Motor neuron (in vitro differentiated cells): ENCODE measurements at regions not wholly inside any gene's neighbourhood (a gene's known extent, or its start where the extent isn't known, plus 50 kb on each side); places are given as distances from the start of the nearest gene placed in this dataset.

Experiments used
- ATAC-seq, 8 experiments: fragments of 200-7000 bp; cut with Tn5 transposase; replicated peaks in 6 of 8; 2 replicates each; pipeline ENCODE4 v1.8.0; 2021; ENCODE audit warnings: mild to moderate bottlenecking in 8 of 8, moderate library complexity in 8 of 8
- H3K27ac ChIP-seq, 2 donors: fragments of 250-450 bp; sonication (Bioruptor Pico); 2 replicates each; pipeline ENCODE4 v1.9.0; 2021; ENCODE audit warnings: antibody characterized with exemption in 2 of 2, mild to moderate bottlenecking in 2 of 2, moderate library complexity in 1 of 2
- H3K4me1 ChIP-seq, 2 donors: fragments of 250-450 bp; sonication (Bioruptor Pico); replicated peaks in 1 of 2; 2 replicates each; pipeline ENCODE4 v1.6.1; 2021; ENCODE audit warnings: antibody characterized with exemption in 2 of 2, mild to moderate bottlenecking in 2 of 2, moderate library complexity in 1 of 2
- H3K4me3 ChIP-seq, 5 donors: fragments of 250-450 bp; sonication (Bioruptor Pico); 2 replicates each; pipeline ENCODE4 v1.9.0; 2021; ENCODE audit warnings: antibody characterized with exemption in 5 of 5, mild to moderate bottlenecking in 5 of 5, moderate library complexity in 4 of 5
- whole genome bisulfite sequencing, 10 experiments: fragments of 450-650 bp; shearing (Covaris generic); methylation state at CpG; one replicate each; pipeline ENCODE4 v1.0.0; 2022; 5-methylcytosine and 5-hydroxymethylcytosine counted together
- in situ Hi-C, 9 experiments: fragments of 400-800 bp; cut with MboI; loops; one replicate each; pipeline ENCODE4 v1.15.0; 2021; ENCODE audit warnings: low sequenced_read_pairs in 9 of 9, low pct_unique_long_range_greater_than_20kb in 2 of 9; ENCODE audit not compliant: unreplicated experiment in 9 of 9

DNA sequence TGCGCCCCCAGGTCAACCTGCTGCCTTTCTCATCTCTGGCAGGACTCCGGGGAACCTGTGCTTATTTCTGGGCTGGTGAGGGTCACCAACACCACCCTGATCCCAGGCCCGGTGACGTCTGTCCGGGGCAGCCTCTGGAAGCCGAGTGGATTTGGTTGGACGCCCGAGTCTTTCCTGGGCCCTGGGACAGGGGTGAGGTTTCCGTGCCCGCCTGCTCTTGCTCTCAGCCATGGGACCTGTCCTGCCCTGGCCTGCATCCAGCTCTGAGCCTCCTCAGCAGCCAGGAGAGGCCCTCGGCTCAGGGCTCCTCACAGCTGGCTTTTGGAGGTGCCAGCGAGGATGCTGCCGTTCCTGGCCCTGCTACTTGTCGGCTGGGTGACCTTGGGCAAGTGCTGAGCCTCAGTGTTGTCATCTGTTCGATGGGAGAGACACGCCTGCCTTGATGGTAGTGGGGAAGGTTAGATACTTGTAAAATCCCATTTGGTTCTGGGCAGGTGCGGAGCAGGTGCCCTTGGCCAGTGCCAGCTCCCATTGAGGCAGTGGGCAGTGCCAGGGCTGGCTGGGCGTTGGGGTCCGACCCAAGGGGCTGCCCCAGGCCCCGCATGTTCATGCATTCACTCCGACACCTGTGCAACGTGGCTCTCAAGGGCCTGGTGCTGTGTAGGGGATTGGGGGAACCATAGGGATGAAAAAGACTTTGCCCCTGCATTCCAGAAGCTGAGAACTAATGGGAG, 58.9 kb upstream of the THY1 start:
- ATAC-seq, result peak; percentile 8 to 56 (median 32)
- in situ Hi-C loops, result loop anchor here in 5 of 9 experiments (5.0 to 25.0 kb wide), 4 partner anchors 55 to 630 kb away; partner anchors contain the start of gene NECTIN1 (in 1 of the 5)
- Histone ChIP-seq H3K4me3 (no peak overlapping the region), H3K27ac (no peak overlapping the region), H3K4me1 (peaks cover 15% of the 10 kb centered on the region in 2 donors)
- 30 to 100% (median 80%) methylated on average over 1 to 11 of the region's 22 CpGs; no CpG with 5 or more reads in 3 of the 10 experiments for WGBS, 10 experiments

- Histone ChIP-seq H3K27ac (no peak overlapping the region), H3K4me1 (peaks cover 15% of the 10 kb centered on the region in 2 donors), H3K4me3 (no peak overlapping the region)
- in situ Hi-C loops, result loop anchor here in 5 of 9 experiments (5.0 to 25.0 kb wide), 4 partner anchors 56 to 631 kb away; partner anchors contain the start of gene NECTIN1 (in 1 of the 5)
- peak; percentile 78 to 92 (median 87) for ATAC-seq
- 10 to 83% (median 46%) methylated on average over 2 to 19 of the region's 31 CpGs; no CpG with 5 or more reads in 5 of the 10 experiments for WGBS, 10 experiments
Observed at GRCh38 chr11:119481021-119481666, 58.2 kb upstream of the THY1 start.

GRCh38 chr11:119480380-119481020, 57.5 kb upstream of the THY1 start:
- ATAC-seq, result no peak
- peaks cover 15% of the 10 kb centered on the region in 2 donors for H3K4me1 ChIP-seq
- in situ Hi-C loops, result loop anchor here in 5 of 9 experiments (5.0 to 25.0 kb wide), 4 partner anchors 57 to 632 kb away; partner anchors contain the start of gene NECTIN1 (in 1 of the 5)
- no peak overlapping the region for H3K27ac ChIP-seq
- H3K4me3 ChIP-seq, result no peak overlapping the region
- 72 to 94% (median 86%) methylated on average over 1 to 8 of the region's 11 CpGs; no CpG with 5 or more reads in 2 of the 10 experiments for WGBS, 10 experiments

DNA sequence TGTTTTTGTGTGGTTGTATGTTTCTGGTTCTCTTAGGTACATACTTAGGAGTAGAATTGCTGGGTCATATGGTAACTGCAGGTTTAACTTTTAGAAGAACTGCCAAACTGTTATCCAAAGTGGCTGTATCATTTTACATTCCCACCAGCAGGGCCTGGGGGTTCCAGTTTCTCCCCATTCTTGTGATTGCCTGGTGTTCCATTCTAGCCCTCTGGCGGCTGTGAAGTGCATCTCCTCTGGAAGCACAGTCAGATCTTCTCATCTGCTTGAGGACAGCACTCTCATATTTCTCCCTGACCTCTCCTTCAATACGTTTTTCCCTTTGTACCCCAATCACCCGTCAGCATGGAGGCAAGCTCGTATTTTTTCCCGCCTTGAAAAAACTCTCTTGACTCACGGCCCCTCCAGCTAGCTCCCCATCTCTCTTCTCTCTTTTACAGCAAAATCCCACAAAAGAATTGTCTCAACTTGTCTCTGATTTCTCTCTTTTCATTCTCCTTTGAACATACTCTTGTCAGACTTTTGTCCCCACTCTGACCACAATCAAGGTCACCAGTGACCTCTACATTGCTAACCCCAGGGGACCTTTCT, 56.8 kb upstream of the THY1 start:
- H3K27ac ChIP-seq, result no peak overlapping the region
- peaks cover 15% of the 10 kb centered on the region in 2 donors for H3K4me1 ChIP-seq
- WGBS, 10 experiments, result 40 to 74% (median 55%) methylated on average over 2 to 6 of the region's 6 CpGs
- no peak overlapping the region for H3K4me3 ChIP-seq
- in situ Hi-C loops, result loop anchor here in 6 of 9 experiments (5.0 to 25.0 kb wide), 6 partner anchors 58 to 633 kb away; partner anchors contain the start of gene NECTIN1 (in 1 of the 6)
- ATAC-seq, result no peak

DNA sequence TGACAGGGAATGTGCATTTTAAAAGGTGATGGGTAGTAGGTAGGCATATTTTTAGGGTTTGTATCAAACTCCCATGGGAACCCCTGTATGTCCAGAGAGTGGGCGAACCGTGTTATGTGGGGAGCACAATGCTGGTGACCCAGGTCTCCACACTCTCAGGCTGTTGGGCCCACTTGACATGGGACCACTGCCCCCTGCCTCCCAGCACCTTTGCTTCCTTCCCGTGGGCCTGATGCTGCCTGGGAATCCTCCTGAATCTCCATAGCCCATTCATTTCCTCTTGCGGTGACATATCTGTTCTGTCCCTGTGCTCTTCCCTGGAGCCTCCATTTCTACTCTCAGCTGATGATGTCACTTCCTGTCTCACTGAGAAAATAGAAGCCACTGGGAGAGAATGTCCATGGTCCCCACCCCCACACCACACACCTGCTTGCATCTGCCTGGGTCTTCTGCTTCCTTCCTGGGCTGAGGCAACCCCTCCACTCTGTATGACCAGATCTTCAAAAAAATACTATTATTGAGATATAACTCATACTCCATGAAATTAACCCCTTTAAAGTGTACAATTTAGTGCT, 55.8 kb upstream of the THY1 start:
- no peak overlapping the region for H3K27ac ChIP-seq
- in situ Hi-C loops, result loop anchor here in 6 of 9 experiments (10.0 to 25.0 kb wide), 5 partner anchors 114 to 634 kb away; partner anchors contain the start of gene NECTIN1 (in 1 of the 6)
- H3K4me3 ChIP-seq, result no peak overlapping the region
- peak in 1 of 8 experiments; percentile 40 for ATAC-seq
- 0 to 100% (median 76%) methylated on average over 1 to 3 of the region's 4 CpGs; no CpG with 5 or more reads in 3 of the 10 experiments for WGBS, 10 experiments
- H3K4me1 ChIP-seq, result peaks cover 8 to 15% of the 10 kb centered on the region in 2 donors

DNA sequence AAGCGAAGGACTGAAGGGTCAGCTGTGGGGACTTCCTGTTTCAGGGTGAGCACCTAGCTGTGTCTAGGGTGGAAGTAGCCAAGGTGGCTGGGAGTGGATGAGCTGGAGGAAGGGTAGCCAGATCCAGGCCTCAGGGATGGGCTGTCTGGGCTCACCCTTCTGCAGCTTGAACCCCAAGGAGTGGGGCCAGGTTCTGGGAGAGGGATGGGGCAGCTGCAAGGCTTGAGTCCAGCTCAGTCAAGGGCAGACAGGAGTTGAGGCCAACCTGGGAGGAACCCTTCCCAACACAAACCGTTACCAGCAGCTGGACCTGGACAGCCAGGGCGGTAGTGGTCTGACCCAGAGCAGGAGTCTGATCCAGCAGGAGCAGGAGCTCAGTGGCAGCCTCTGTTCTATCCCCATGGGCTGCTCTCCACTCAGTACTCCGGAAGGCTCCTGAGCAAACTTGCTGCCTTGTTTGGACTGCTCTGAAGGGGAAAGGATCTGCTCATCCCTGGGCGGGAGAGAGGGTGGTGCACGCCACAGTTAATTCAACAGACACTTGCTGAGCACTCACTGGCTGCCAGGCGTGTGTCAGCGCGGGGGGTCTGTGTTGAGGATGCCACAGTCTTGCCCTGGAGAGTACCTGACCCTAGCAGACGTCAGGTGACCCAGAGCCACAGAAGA, 53.8 kb upstream of the THY1 start:
- 40 to 100% (median 75%) methylated on average over 1 to 4 of the region's 10 CpGs; no CpG with 5 or more reads in 4 of the 10 experiments for WGBS, 10 experiments
- Histone ChIP-seq H3K4me3 (no peak overlapping the region), H3K4me1 (peaks cover 5 to 13% of the 10 kb centered on the region in 2 donors), H3K27ac (no peak overlapping the region)
- in situ Hi-C loops, result loop anchor here in 6 of 9 experiments (10.0 to 25.0 kb wide), 5 partner anchors 112 to 636 kb away; partner anchors contain the start of gene NECTIN1 (in 1 of the 6)
- ATAC-seq, result no peak

DNA sequence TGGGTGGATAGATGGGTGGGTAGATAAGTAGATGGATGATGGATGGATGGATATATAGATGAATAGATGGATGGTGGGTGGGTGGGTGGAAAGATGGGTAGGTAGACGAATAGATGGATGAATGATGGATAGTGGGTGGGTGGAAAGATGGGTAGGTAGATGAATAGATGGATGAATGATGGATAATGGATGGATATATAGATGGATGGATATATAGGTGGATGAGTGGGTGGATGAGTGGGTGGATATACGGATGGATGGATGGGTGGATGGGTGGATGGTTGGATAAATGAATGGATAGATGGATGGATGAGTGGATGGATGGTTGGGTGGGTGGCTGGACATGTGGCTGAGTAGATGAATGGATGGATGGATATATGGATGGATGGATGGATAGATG, 53.1 kb upstream of the THY1 start:
- in situ Hi-C loops, result loop anchor here in 6 of 9 experiments (10.0 to 25.0 kb wide), 5 partner anchors 111 to 636 kb away; partner anchors contain the start of gene NECTIN1 (in 1 of the 6)
- H3K4me1 ChIP-seq, result peaks cover 3 to 11% of the 10 kb centered on the region in 2 donors
- no peak overlapping the region for H3K27ac ChIP-seq
- H3K4me3 ChIP-seq, result no peak overlapping the region
- WGBS, 10 experiments, result 36 to 88% (median 80%) methylated on average over 1 to 2 of the region's 2 CpGs; no CpG with 5 or more reads in 4 of the 10 experiments
- ATAC-seq, result no peak

DNA sequence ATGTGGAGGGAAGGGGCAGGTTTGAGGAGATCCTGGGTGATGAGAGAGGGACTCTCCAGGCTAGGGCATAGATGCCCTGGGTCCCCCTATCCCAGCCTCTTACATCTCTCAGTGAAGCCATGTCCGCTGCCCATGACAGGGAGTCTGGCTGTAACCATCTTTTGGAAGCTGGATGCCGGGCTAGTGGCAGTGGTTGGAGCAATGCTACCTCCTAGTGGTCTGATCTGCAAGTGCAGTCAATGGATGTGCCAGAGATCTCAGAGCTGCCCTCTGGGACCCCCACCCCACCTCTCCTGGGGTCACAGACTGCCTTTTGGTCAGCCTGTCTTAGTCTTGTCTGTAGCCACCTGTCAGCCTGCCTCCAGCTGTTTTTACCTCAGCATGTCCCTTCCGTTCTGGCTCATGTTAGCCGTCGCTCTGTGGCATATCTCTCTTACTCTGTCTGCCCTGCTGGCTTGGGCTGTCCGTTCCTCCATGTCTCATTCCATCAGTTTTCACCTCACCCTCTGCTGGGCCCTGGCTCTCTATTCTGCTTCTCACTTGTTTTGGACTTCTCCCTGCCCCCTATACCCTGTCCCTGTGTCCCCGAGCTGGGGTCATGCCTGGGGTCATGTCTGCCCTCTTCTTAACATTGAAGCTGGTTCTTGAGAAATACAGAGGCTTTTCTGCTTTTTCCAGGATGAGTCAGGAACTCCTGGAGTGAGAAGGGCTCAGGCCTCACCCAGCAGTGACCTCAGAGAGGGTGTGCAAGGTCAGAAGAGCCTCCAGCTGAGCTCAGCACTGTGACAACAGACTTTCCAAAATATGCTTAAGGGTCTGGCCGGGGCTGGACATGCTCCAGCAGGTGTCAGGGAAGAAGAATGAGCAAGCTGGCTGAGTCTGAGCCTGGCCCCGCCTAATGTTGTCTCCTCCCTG, 52.0 kb upstream of the THY1 start:
- WGBS, 10 experiments, result 0 to 69% (median 40%) methylated on average over 1 to 7 of the region's 9 CpGs; no CpG with 5 or more reads in 1 of the 10 experiments
- peak; percentile 32 to 79 (median 68) for ATAC-seq
- H3K4me1 ChIP-seq, result no peaks in the 10 kb centered on the region
- H3K4me3 ChIP-seq, result no peak overlapping the region
- in situ Hi-C loops, result loop anchor here in 6 of 9 experiments (10.0 to 25.0 kb wide), 5 partner anchors 110 to 637 kb away; partner anchors contain the start of gene NECTIN1 (in 1 of the 6)
- H3K27ac ChIP-seq, result no peak overlapping the region

- in situ Hi-C loops, result loop anchor here in 2 of 9 experiments (10.0 kb wide), 2 partner anchors 109 to 119 kb away; no protein-coding TSS in a partner anchor
- no peak overlapping the region for H3K4me3 ChIP-seq
- H3K4me1 ChIP-seq, result no peaks in the 10 kb centered on the region
- no peak overlapping the region for H3K27ac ChIP-seq
- WGBS, 10 experiments, result 0 to 100% (median 88%) methylated on average over 1 to 10 of the region's 12 CpGs; no CpG with 5 or more reads in 1 of the 10 experiments
- peak in 1 of 8 experiments; percentile 3 for ATAC-seq
Observed at GRCh38 chr11:119473901-119474681, 51.1 kb upstream of the THY1 start.

DNA sequence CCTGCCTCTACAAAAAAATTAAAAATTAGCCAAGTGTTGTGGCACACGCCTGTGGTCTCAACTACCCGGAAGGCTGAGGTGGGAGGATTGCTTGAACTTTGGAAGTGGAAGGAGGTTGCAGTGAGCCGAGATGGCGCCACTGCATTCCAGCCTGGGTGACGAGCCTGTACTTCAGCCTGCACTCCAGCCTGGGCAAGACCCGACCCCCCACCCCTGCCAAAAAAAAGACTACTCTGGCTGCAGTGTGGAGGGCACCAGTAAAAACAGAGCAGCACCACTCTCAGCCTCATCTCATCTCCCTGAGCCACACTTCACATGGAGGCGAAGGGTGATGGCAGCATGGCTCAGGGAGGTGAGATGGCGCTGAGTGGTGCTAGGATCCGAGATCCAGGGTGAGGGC, 50.3 kb upstream of the THY1 start:
- H3K4me3 ChIP-seq, result no peak overlapping the region
- H3K27ac ChIP-seq, result no peak overlapping the region
- in situ Hi-C loops, result loop anchor here in 2 of 9 experiments (10.0 kb wide), 2 partner anchors 108 to 118 kb away; no protein-coding TSS in a partner anchor
- no peaks in the 10 kb centered on the region for H3K4me1 ChIP-seq
- WGBS, 10 experiments, result 73 to 100% (median 89%) methylated on average over 1 to 6 of the region's 9 CpGs; no CpG with 5 or more reads in 1 of the 10 experiments
- no peak for ATAC-seq
